Endothelial cell of umbilical vein (primary cell): ENCODE measurements at regions not wholly inside any gene's neighbourhood (a gene's known extent, or its start where the extent isn't known, plus 50 kb on each side); places are given as distances from the start of the nearest gene placed in this dataset.

Source experiments
- BruUV-seq: library from RNA; stranded (reverse); fragments of 400-500 nt; replicated peaks from 2 replicates; lab custom pipeline; 2021; lab: Mats Ljungman, UMichigan
- CTCF ChIA-PET: fragments of 300-600, 350-600 bp; sonication (Branson Sonifier 250); formaldehyde crosslinking; loops from one replicate; lab custom pipeline; 2021; ENCODE audit warnings: antibody characterized with exemption, inconsistent platforms; lab: Charles Lee
- POLR2A ChIA-PET: fragments of 300-600, 350-600 bp; sonication (Branson Sonifier 250); formaldehyde crosslinking; loops from one replicate; lab custom pipeline; 2021; ENCODE audit warnings: antibody characterized with exemption, inconsistent platforms; lab: Charles Lee
- DNase-seq: peaks from one replicate; pipeline ENCODE4 v3.0.0-alpha.2; 2011; ENCODE audit warnings: low read depth, low spot score
- FAIRE-seq: peaks from 2 replicates; lab custom pipeline; 2011; peaks lifted over from hg19 to GRCh38; lab: Jason Lieb, UNC
- H2AFZ ChIP-seq: 2 replicates; pipeline ENCODE4 v1.6.0; 2012; ENCODE audit warnings: low read depth, low read length, control low read depth, inconsistent platforms
- H3K27ac ChIP-seq: 2 replicates; pipeline ENCODE4 v1.5.1; 2011; ENCODE audit warnings: low read depth, mild to moderate bottlenecking, control low read depth, low read length, moderate library complexity; ENCODE audit not compliant: insufficient read depth
- H3K27me3 ChIP-seq, 2 experiments: 2 replicates each; pipeline versions ENCODE4 v1.6.0 to v1.6.1; 2011; ENCODE audit warnings: low read length in 2 of 2, mixed read lengths in 1 of 2; ENCODE audit not compliant: control insufficient read depth in 2 of 2, insufficient read depth in 2 of 2
- H3K36me3 ChIP-seq, 2 experiments: 2 replicates in 1 of 2; 3 replicates in 1 of 2; pipeline ENCODE4 v1.5.1; 2011; ENCODE audit warnings: low read length in 2 of 2, mild to moderate bottlenecking in 1 of 2, moderate library complexity in 1 of 2; ENCODE audit not compliant: control insufficient read depth in 2 of 2, insufficient read depth in 2 of 2; ENCODE audit errors: extremely low read depth in 1 of 2
- H3K4me1 ChIP-seq: 3 replicates; pipeline ENCODE4 v1.5.1; 2011; ENCODE audit warnings: mild to moderate bottlenecking, low read length; ENCODE audit not compliant: control insufficient read depth, insufficient read depth; ENCODE audit errors: extremely low read depth
- H3K4me2 ChIP-seq: 2 replicates; pipeline ENCODE4 v1.6.1; 2011; ENCODE audit warnings: low read length, control low read depth, mixed read lengths; ENCODE audit not compliant: insufficient read depth
- H3K4me3 ChIP-seq, 3 experiments: fragments of 200-600 bp in 1 of 3; sonication (generic), shearing (Covaris generic) in 1 of 3; replicated peaks in 1 of 3; 2 replicates each; pipeline ENCODE4 v1.5.1; 2011 to 2016; ENCODE audit warnings: control low read depth in 3 of 3, low read length in 3 of 3, mild to moderate bottlenecking in 2 of 3, inconsistent platforms in 1 of 3, low read depth in 1 of 3, moderate library complexity in 1 of 3; ENCODE audit not compliant: insufficient read depth in 1 of 3
- H3K79me2 ChIP-seq: 2 replicates; pipeline ENCODE4 v1.6.0; 2012; ENCODE audit warnings: low read length, inconsistent platforms; ENCODE audit not compliant: control insufficient read depth, insufficient read depth
- H3K9ac ChIP-seq: replicated peaks from 2 replicates; pipeline ENCODE3; 2011; ENCODE audit warnings: low read length, control low read depth; ENCODE audit not compliant: insufficient read depth; ENCODE audit errors: extremely low read depth
- H3K9me1 ChIP-seq: replicated peaks from 3 replicates; pipeline ENCODE4 v1.6.0; 2011; ENCODE audit warnings: mild to moderate bottlenecking, low read length; ENCODE audit not compliant: control insufficient read depth, insufficient read depth; ENCODE audit errors: extremely low read depth
- H3K9me3 ChIP-seq: replicated peaks from 2 replicates; pipeline ENCODE4 v1.5.1; 2012; ENCODE audit warnings: low read length, inconsistent platforms; ENCODE audit not compliant: control insufficient read depth, insufficient read depth
- H4K20me1 ChIP-seq: replicated peaks from 2 replicates; pipeline ENCODE3; 2011; ENCODE audit warnings: mild to moderate bottlenecking, low read length; ENCODE audit not compliant: control insufficient read depth, insufficient read depth; ENCODE audit errors: extremely low read depth
- EZH2 ChIP-seq: IDR thresholded peaks from 2 replicates; pipeline ENCODE4 v1.6.1; 2012; ENCODE audit warnings: borderline replicate concordance, low read depth, mild to moderate bottlenecking, moderate library complexity, low read length, inconsistent platforms; ENCODE audit not compliant: severe bottlenecking
- FOS ChIP-seq: IDR thresholded peaks from 2 replicates; pipeline ENCODE4 v1.6.1; 2011; ENCODE audit warnings: mild to moderate bottlenecking, low read length, moderate library complexity, borderline replicate concordance; ENCODE audit not compliant: insufficient read depth
- GATA2 ChIP-seq: IDR thresholded peaks from 2 replicates; pipeline ENCODE4 v1.7.0; 2011; ENCODE audit warnings: low read depth, mild to moderate bottlenecking, moderate library complexity, mixed read lengths, low read length; ENCODE audit not compliant: insufficient read length, insufficient read depth
- JUN ChIP-seq: IDR thresholded peaks from 2 replicates; pipeline ENCODE4 v1.6.1; 2011; ENCODE audit warnings: borderline replicate concordance, low read depth; ENCODE audit not compliant: insufficient read length, insufficient read depth
- MYC ChIP-seq: IDR thresholded peaks from one replicate; pipeline ENCODE4 v1.6.1; 2011; ENCODE audit warnings: mild to moderate bottlenecking, low read depth, low read length
- POLR2A ChIP-seq: IDR thresholded peaks from 2 replicates; pipeline ENCODE4 v1.6.1; 2012; ENCODE audit warnings: low read depth, mild to moderate bottlenecking, control low read depth, low read length
- POLR2AphosphoS5 ChIP-seq: IDR thresholded peaks from 2 replicates; pipeline ENCODE4 v1.6.1; 2012; ENCODE audit warnings: low read depth, mild to moderate bottlenecking, control low read depth, low read length, moderate library complexity; ENCODE audit not compliant: insufficient read depth
- dilution Hi-C: fragments of 300-500 bp; cut with MboI; formaldehyde crosslinking; loops from one replicate; pipeline ENCODE4 v1.15.0; 2019; ENCODE audit warnings: low sequenced_read_pairs; ENCODE audit not compliant: extremely low pct_ligation_motif_present
- intact Hi-C: fragments of 100-400 bp; cut with micrococcal nuclease; formaldehyde crosslinking; loops from one replicate; pipeline ENCODE4 v1.10.0; 2022
- TF ChIP-seq, protein P1 (sequence below): IDR thresholded peaks from 2 replicates; pipeline ENCODE4 v1.6.1; 2011; ENCODE audit not compliant: insufficient read depth, insufficient read length
- TF ChIP-seq, protein P2 (sequence below), 2 donors: IDR thresholded peaks; 1 replicate in 1 of 2; 2 replicates in 1 of 2; pipeline ENCODE4 v1.5.1; 2011; ENCODE audit warnings: low read length in 2 of 2, mild to moderate bottlenecking in 2 of 2, moderate library complexity in 2 of 2, control low read depth in 1 of 2, inconsistent platforms in 1 of 2, low read depth in 1 of 2; ENCODE audit not compliant: insufficient read depth in 1 of 2; ENCODE audit errors: extremely low read depth in 1 of 2

DNA sequence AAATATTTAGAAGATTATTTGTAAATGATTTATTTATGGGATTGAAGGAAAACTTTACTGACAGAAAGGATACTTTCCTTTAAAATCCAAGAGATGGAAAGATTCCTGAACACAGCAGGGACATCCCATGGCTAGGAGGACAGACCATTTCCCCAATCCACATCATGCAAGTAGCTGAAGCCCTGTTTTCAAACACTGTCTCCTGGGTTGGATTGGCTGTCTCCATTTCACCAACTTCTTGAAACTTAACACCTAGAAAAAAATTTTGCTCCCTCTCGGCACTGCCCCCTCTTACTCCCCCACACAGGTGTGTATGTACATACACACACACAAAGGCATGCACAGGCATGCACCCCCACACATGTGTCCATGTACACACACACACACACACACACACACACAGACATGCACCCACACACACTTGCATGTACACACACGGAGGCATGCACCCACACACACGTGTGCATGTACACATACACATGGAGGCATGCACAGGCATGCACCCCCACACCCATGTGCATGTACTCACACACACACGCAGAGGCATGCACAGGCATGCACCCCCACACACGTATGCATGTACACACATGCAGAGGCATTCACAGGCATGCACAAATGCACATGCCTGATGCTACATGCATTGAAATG is 320.0 kb downstream of the CHRM3 start:
- CTCF ChIA-PET = no interaction called here
- Histone ChIP-seq H3K4me3 (no peak overlapping the region), H3K36me3 (no peaks in the 10 kb centered on the region), H4K20me1 (no peaks in the 10 kb centered on the region), H3K4me2 (no peak overlapping the region), H3K79me2 (no peaks in the 10 kb centered on the region), H3K27me3 (no peaks in the 10 kb centered on the region), H3K27ac (no peak overlapping the region), H3K9me1 (no peaks in the 10 kb centered on the region), H3K9me3 (no peaks in the 10 kb centered on the region), H2AFZ (no peak overlapping the region), H3K4me1 (no peaks in the 10 kb centered on the region), H3K9ac (no peak overlapping the region)
- POLR2A ChIA-PET = no interaction called here
- TF ChIP-seq EZH2 = no peak
- TF ChIP-seq JUN = no peak
- no peak for TF ChIP-seq POLR2A
- no peak for TF ChIP-seq FOS
- TF ChIP-seq, protein P1, sequence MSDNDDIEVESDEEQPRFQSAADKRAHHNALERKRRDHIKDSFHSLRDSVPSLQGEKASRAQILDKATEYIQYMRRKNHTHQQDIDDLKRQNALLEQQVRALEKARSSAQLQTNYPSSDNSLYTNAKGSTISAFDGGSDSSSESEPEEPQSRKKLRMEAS = no peak
- TF ChIP-seq, protein P2, sequence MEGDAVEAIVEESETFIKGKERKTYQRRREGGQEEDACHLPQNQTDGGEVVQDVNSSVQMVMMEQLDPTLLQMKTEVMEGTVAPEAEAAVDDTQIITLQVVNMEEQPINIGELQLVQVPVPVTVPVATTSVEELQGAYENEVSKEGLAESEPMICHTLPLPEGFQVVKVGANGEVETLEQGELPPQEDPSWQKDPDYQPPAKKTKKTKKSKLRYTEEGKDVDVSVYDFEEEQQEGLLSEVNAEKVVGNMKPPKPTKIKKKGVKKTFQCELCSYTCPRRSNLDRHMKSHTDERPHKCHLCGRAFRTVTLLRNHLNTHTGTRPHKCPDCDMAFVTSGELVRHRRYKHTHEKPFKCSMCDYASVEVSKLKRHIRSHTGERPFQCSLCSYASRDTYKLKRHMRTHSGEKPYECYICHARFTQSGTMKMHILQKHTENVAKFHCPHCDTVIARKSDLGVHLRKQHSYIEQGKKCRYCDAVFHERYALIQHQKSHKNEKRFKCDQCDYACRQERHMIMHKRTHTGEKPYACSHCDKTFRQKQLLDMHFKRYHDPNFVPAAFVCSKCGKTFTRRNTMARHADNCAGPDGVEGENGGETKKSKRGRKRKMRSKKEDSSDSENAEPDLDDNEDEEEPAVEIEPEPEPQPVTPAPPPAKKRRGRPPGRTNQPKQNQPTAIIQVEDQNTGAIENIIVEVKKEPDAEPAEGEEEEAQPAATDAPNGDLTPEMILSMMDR (IDR thresholded peaks at IDR 0.05; ENCODE audit: extremely low read depth in 1 of 2, insufficient read depth in 1 of 2, low read depth in 1 of 2, low read length in 2 of 2) = no peak
- TF ChIP-seq GATA2 = no peak
- no peak for TF ChIP-seq POLR2AphosphoS5
- TF ChIP-seq MYC = no peak
- FAIRE-seq (no peak), DNase-seq (no peak)
- no TSS peak for BruUV-seq
- intact Hi-C loops (no loop called here), dilution Hi-C loops (no loop called here)
